ENCODE measurements at regions not wholly inside any gene's neighbourhood (a gene's known extent, or its start where the extent isn't known, plus 50 kb on each side); places are given as distances from the start of the nearest gene placed in this dataset.
A peak's percentile ranks its signal among the peaks of the same experiment; 100 is the strongest.

GRCh38 chr3:10601857-10602230, 96.5 kb upstream of the ATP2B2 start:
- no peaks in the 10 kb centered on the region for H3K36me3 ChIP-seq
- no peaks in the 10 kb centered on the region for H3K27me3 ChIP-seq
- TF ChIP-seq POLR2A (IDR thresholded peaks at IDR 0.05) (no peak), CTCF (IDR thresholded peaks at IDR 0.05) (no peak)
- no peak overlapping the region for H3K27ac ChIP-seq
- DNase-seq: no peak
- no peaks in the 10 kb centered on the region for H3K4me1 ChIP-seq
- H3K4me3 ChIP-seq: no peak overlapping the region
- H3K9me3 ChIP-seq: no peaks in the 10 kb centered on the region

- no peak for DNase-seq
- H3K9me3 ChIP-seq: no peaks in the 10 kb centered on the region
- H3K4me3 ChIP-seq: no peak overlapping the region
- no peaks in the 10 kb centered on the region for H3K27me3 ChIP-seq
- no peaks in the 10 kb centered on the region for H3K36me3 ChIP-seq
- H3K4me1 ChIP-seq: no peaks in the 10 kb centered on the region
- H3K27ac ChIP-seq: no peak overlapping the region
- TF ChIP-seq CTCF (IDR thresholded peaks at IDR 0.05) (no peak), POLR2A (IDR thresholded peaks at IDR 0.05) (no peak)
These were observed 96.9 kb upstream of the ATP2B2 start for GRCh38 chr3:10602271-10602670.

GRCh38 chr3:10602769-10603768, 97.7 kb upstream of the ATP2B2 start:
- H3K4me1 ChIP-seq: no peaks in the 10 kb centered on the region
- no peak overlapping the region for H3K4me3 ChIP-seq
- H3K27me3 ChIP-seq: no peaks in the 10 kb centered on the region
- peak in 1 of 3 donors; percentile 18 for DNase-seq
- no peak overlapping the region for H3K27ac ChIP-seq
- TF ChIP-seq CTCF (IDR thresholded peaks at IDR 0.05): no peak
- TF ChIP-seq POLR2A (IDR thresholded peaks at IDR 0.05): no peak
- no peaks in the 10 kb centered on the region for H3K36me3 ChIP-seq
- no peaks in the 10 kb centered on the region for H3K9me3 ChIP-seq

- Histone ChIP-seq H3K27ac (no peak overlapping the region), H3K9me3 (peaks cover 0 to 11% (median 2%) of the 10 kb centered on the region in 4 donors), H3K4me1 (no peaks in the 10 kb centered on the region), H3K27me3 (no peaks in the 10 kb centered on the region), H3K4me3 (no peak overlapping the region), H3K36me3 (no peaks in the 10 kb centered on the region)
- TF ChIP-seq CTCF (IDR thresholded peaks at IDR 0.05) (no peak), POLR2A (IDR thresholded peaks at IDR 0.05) (no peak)
- DNase-seq: no peak
These were observed 103.7 kb upstream of the ATP2B2 start for GRCh38 chr3:10609134-10609533.

GRCh38 chr3:10614168-10614567, 108.8 kb upstream of the ATP2B2 start:
- DNase-seq: no peak
- no peaks in the 10 kb centered on the region for H3K4me1 ChIP-seq
- no peak for TF ChIP-seq CTCF (IDR thresholded peaks at IDR 0.05)
- TF ChIP-seq POLR2A (IDR thresholded peaks at IDR 0.05): no peak
- H3K36me3 ChIP-seq: no peaks in the 10 kb centered on the region
- H3K27ac ChIP-seq: no peak overlapping the region
- no peaks in the 10 kb centered on the region for H3K27me3 ChIP-seq
- H3K9me3 ChIP-seq: peaks cover 0 to 11% (median 2%) of the 10 kb centered on the region in 4 donors
- no peak overlapping the region for H3K4me3 ChIP-seq

All from Peyer's patch (tissue), 4 donors.